WTC11 (cell line): ENCODE measurements at regions not wholly inside any gene's neighbourhood (a gene's known extent, or its start where the extent isn't known, plus 50 kb on each side); places are given as distances from the start of the nearest gene placed in this dataset.

Experiments used
- ATF2 ChIP-seq: sonication (generic); formaldehyde crosslinking; IDR thresholded peaks from 2 replicates; pipeline ENCODE4 v1.8.1; 2022; ENCODE audit warnings: low read depth, missing genetic modification reagents, borderline replicate concordance
- ATF3 ChIP-seq: sonication (generic); formaldehyde crosslinking; conservative IDR thresholded peaks from 2 replicates; pipeline ENCODE4 v1.8.1; 2022; ENCODE audit warnings: mild to moderate bottlenecking, missing genetic modification reagents
- E2F1 ChIP-seq: sonication (generic); formaldehyde crosslinking; IDR thresholded peaks from 2 replicates; pipeline ENCODE4 v1.8.0; 2022; ENCODE audit warnings: mild to moderate bottlenecking, missing genetic modification reagents
- E2F5 ChIP-seq: sonication (generic); formaldehyde crosslinking; IDR thresholded peaks from 2 replicates; pipeline ENCODE4 v1.8.1; 2022; ENCODE audit warnings: mild to moderate bottlenecking, moderate library complexity, missing genetic modification reagents
- JAZF1 ChIP-seq: fragments of 250-450 bp; sonication (Bioruptor Pico); IDR thresholded peaks from 2 replicates; pipeline ENCODE4 v1.9.0; 2021; ENCODE audit warnings: moderate library complexity, mild to moderate bottlenecking, inconsistent platforms
- NR2C2 ChIP-seq: sonication (generic); formaldehyde crosslinking; IDR thresholded peaks from 2 replicates; pipeline ENCODE4 v1.8.0; 2022; ENCODE audit warnings: mild to moderate bottlenecking, missing genetic modification reagents
- SMAD4 ChIP-seq: sonication (generic); formaldehyde crosslinking; IDR thresholded peaks from 2 replicates; pipeline ENCODE4 v1.8.0; 2022; ENCODE audit warnings: mild to moderate bottlenecking, missing genetic modification reagents
- SOX15 ChIP-seq: fragments of 250-450 bp; sonication (Bioruptor Pico); IDR thresholded peaks from 2 replicates; pipeline ENCODE4 v1.9.0; 2021; ENCODE audit warnings: mild to moderate bottlenecking
- TEAD4 ChIP-seq: sonication (generic); formaldehyde crosslinking; IDR thresholded peaks from 2 replicates; pipeline ENCODE4 v1.8.0; 2022; ENCODE audit warnings: mild to moderate bottlenecking, missing genetic modification reagents
- USF2 ChIP-seq: sonication (generic); formaldehyde crosslinking; IDR thresholded peaks from 2 replicates; pipeline ENCODE4 v1.8.1; 2023; ENCODE audit warnings: mild to moderate bottlenecking, missing genetic modification reagents, moderate library complexity
- ZNF263 ChIP-seq: sonication (generic); formaldehyde crosslinking; IDR thresholded peaks from 2 replicates; pipeline ENCODE4 v1.8.1; 2022; ENCODE audit warnings: low read depth, mild to moderate bottlenecking, moderate library complexity, missing genetic modification reagents
- ZNF512 ChIP-seq: sonication (generic); formaldehyde crosslinking; IDR thresholded peaks from 2 replicates; pipeline ENCODE4 v1.8.1; 2022; ENCODE audit warnings: missing genetic modification reagents, borderline replicate concordance
- TF ChIP-seq, protein P1 (sequence below): sonication (generic); formaldehyde crosslinking; IDR thresholded peaks from 2 replicates; pipeline ENCODE4 v1.8.1; 2023; ENCODE audit warnings: mild to moderate bottlenecking, missing genetic modification reagents, moderate library complexity
- TF ChIP-seq, protein P2 (sequence below): fragments of 200-600 bp; IDR thresholded peaks from 2 replicates; pipeline ENCODE4 v1.8.0; 2022; ENCODE audit warnings: antibody characterized with exemption

- TF ChIP-seq ZNF263 (CRISPR knock-in tag), result no peak
- no peak for TF ChIP-seq ATF3
- TF ChIP-seq USF2 (CRISPR knock-in tag), result no peak
- TF ChIP-seq JAZF1 (CRISPR knock-in tag), result no peak
- no peak for TF ChIP-seq SMAD4 (CRISPR knock-in tag)
- TF ChIP-seq, protein P1, sequence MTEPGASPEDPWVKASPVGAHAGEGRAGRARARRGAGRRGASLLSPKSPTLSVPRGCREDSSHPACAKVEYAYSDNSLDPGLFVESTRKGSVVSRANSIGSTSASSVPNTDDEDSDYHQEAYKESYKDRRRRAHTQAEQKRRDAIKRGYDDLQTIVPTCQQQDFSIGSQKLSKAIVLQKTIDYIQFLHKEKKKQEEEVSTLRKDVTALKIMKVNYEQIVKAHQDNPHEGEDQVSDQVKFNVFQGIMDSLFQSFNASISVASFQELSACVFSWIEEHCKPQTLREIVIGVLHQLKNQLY (CRISPR knock-in tag), result no peak
- TF ChIP-seq, protein P2, sequence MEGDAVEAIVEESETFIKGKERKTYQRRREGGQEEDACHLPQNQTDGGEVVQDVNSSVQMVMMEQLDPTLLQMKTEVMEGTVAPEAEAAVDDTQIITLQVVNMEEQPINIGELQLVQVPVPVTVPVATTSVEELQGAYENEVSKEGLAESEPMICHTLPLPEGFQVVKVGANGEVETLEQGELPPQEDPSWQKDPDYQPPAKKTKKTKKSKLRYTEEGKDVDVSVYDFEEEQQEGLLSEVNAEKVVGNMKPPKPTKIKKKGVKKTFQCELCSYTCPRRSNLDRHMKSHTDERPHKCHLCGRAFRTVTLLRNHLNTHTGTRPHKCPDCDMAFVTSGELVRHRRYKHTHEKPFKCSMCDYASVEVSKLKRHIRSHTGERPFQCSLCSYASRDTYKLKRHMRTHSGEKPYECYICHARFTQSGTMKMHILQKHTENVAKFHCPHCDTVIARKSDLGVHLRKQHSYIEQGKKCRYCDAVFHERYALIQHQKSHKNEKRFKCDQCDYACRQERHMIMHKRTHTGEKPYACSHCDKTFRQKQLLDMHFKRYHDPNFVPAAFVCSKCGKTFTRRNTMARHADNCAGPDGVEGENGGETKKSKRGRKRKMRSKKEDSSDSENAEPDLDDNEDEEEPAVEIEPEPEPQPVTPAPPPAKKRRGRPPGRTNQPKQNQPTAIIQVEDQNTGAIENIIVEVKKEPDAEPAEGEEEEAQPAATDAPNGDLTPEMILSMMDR, result no peak
- no peak for TF ChIP-seq TEAD4 (CRISPR knock-in tag)
- no peak for TF ChIP-seq E2F1 (CRISPR knock-in tag)
- no peak for TF ChIP-seq SOX15 (CRISPR knock-in tag)
- TF ChIP-seq NR2C2 (CRISPR knock-in tag), result no peak
- no peak for TF ChIP-seq E2F5
- no peak for TF ChIP-seq ZNF512 (CRISPR knock-in tag)
- TF ChIP-seq ATF2 (CRISPR knock-in tag), result no peak
Observed at GRCh38 chrX:3504916-3505315, 158.5 kb upstream of the MXRA5 start.
